ENCODE measurements at regions not wholly inside any gene's neighbourhood (a gene's known extent, or its start where the extent isn't known, plus 50 kb on each side); places are given as distances from the start of the nearest gene placed in this dataset.

DNA sequence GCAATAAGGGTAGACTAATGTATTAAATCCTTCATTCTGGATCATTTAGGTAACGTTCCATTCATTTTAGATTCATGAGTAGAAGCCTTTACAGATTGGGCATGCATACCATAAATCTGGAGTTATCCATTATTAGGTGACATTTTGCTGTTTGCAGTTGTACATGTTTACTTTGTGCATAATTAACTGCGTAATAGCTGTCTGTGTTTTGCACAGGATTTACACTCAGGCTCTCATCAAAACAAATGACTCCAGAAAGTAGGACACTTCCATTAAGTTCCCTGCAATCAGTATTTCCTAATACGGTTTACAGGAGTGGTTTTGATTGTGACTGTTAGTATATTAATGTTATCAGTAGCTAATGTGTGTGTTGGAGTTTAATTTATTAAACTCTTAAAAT, 997.4 kb downstream of the HACE1 start:
- TF ChIP-seq TCF7 (IDR thresholded peaks at IDR 0.05; ENCODE audit: low read depth) (no peak), ZNF569 (CRISPR knock-in tag; IDR thresholded peaks at IDR 0.05; ENCODE audit: borderline replicate concordance) (no peak), NFIC (IDR thresholded peaks at IDR 0.05; ENCODE audit: low read length) (no peak), NFYC (CRISPR knock-in tag; IDR thresholded peaks at IDR 0.05) (no peak)
- TF ChIP-seq, protein P1, sequence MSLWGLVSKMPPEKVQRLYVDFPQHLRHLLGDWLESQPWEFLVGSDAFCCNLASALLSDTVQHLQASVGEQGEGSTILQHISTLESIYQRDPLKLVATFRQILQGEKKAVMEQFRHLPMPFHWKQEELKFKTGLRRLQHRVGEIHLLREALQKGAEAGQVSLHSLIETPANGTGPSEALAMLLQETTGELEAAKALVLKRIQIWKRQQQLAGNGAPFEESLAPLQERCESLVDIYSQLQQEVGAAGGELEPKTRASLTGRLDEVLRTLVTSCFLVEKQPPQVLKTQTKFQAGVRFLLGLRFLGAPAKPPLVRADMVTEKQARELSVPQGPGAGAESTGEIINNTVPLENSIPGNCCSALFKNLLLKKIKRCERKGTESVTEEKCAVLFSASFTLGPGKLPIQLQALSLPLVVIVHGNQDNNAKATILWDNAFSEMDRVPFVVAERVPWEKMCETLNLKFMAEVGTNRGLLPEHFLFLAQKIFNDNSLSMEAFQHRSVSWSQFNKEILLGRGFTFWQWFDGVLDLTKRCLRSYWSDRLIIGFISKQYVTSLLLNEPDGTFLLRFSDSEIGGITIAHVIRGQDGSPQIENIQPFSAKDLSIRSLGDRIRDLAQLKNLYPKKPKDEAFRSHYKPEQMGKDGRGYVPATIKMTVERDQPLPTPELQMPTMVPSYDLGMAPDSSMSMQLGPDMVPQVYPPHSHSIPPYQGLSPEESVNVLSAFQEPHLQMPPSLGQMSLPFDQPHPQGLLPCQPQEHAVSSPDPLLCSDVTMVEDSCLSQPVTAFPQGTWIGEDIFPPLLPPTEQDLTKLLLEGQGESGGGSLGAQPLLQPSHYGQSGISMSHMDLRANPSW (CRISPR knock-in tag; IDR thresholded peaks at IDR 0.05; ENCODE audit: borderline replicate concordance): no peak

All from HepG2 (cell line).